IMR-90 (cell line): ENCODE measurements at regions not wholly inside any gene's neighbourhood (a gene's known extent, or its start where the extent isn't known, plus 50 kb on each side); places are given as distances from the start of the nearest gene placed in this dataset.

Source experiments
- ATAC-seq: fragments of 200-7000 bp; cut with Tn5 transposase; 2 replicates; pipeline ENCODE4 v1.9.1; 2020; ENCODE audit warnings: low read depth, mild to moderate bottlenecking, moderate library complexity
- BruUV-seq: library from RNA; stranded (reverse); fragments of 400-500 nt; replicated peaks from 2 replicates; lab custom pipeline; 2021; lab: Mats Ljungman, UMichigan
- CTCF ChIA-PET: fragments of 300-600 bp; formaldehyde crosslinking; extraction: SDS; loops from one replicate; lab custom pipeline; 2021; ENCODE audit warnings: antibody characterized with exemption; lab: Yijun Ruan, JAX
- POLR2A ChIA-PET: fragments of 300-600 bp; sonication (Branson Sonifier 250); formaldehyde crosslinking; loops from one replicate; lab custom pipeline; 2022; ENCODE audit warnings: antibody characterized with exemption; ENCODE audit not compliant: unreplicated experiment; lab: Charles Lee
- DNase-seq: peaks from one replicate; pipeline ENCODE4 v3.0.0; 2013
- H2AFZ ChIP-seq: replicated peaks from 2 replicates; pipeline ENCODE3; 2013; ENCODE audit warnings: low read length, mild to moderate bottlenecking; ENCODE audit not compliant: poor library complexity
- H2AK5ac ChIP-seq: 2 replicates; pipeline ENCODE4 v1.6.1; 2013; ENCODE audit warnings: low read depth, low read length, inconsistent platforms
- H2AK9ac ChIP-seq: replicated peaks from 2 replicates; pipeline ENCODE3; 2013; ENCODE audit warnings: mild to moderate bottlenecking, low read depth, low read length, moderate library complexity; ENCODE audit not compliant: poor library complexity
- H2BK120ac ChIP-seq: 2 replicates; pipeline ENCODE4 v1.6.1; 2013; ENCODE audit warnings: low read depth, low read length, inconsistent platforms
- H2BK15ac ChIP-seq: 3 replicates; pipeline ENCODE4 v1.6.1; 2013; ENCODE audit warnings: low read depth, low read length, inconsistent platforms
- H2BK20ac ChIP-seq: 2 replicates; pipeline ENCODE4 v1.6.1; 2013; ENCODE audit warnings: low read depth, mild to moderate bottlenecking, inconsistent platforms, low read length, moderate library complexity
- H2BK5ac ChIP-seq: 2 replicates; pipeline ENCODE4 v1.6.1; 2013; ENCODE audit warnings: mild to moderate bottlenecking, low read depth, low read length, inconsistent platforms; ENCODE audit not compliant: poor library complexity, severe bottlenecking
- H3K14ac ChIP-seq: replicated peaks from 2 replicates; pipeline ENCODE4 v1.6.1; 2013; ENCODE audit warnings: low read depth, low read length, inconsistent platforms
- H3K18ac ChIP-seq: 2 replicates; pipeline ENCODE4 v1.6.1; 2013; ENCODE audit warnings: low read depth, low read length, control low read depth
- H3K23ac ChIP-seq: 2 replicates; pipeline ENCODE4 v1.6.1; 2013; ENCODE audit warnings: low read depth, low read length, inconsistent platforms
- H3K27ac ChIP-seq: 2 replicates; pipeline ENCODE4 v1.5.1; 2013; ENCODE audit warnings: mild to moderate bottlenecking, control low read depth, low read length; ENCODE audit not compliant: insufficient read depth
- H3K27me3 ChIP-seq: 2 replicates; pipeline ENCODE4 v1.6.1; 2013; ENCODE audit warnings: low read length; ENCODE audit not compliant: control insufficient read depth, insufficient read depth
- H3K36me3 ChIP-seq: 2 replicates; pipeline ENCODE4 v1.6.1; 2013; ENCODE audit warnings: low read length, mixed read lengths; ENCODE audit not compliant: control insufficient read depth, insufficient read depth
- H3K4ac ChIP-seq: 2 replicates; pipeline ENCODE4 v1.6.1; 2013; ENCODE audit warnings: low read depth, low read length, inconsistent platforms
- H3K4me1 ChIP-seq: 2 replicates; pipeline ENCODE4 v1.6.1; 2013; ENCODE audit warnings: low read length, mixed read lengths; ENCODE audit not compliant: control insufficient read depth, insufficient read depth
- H3K4me2 ChIP-seq: 2 replicates; pipeline ENCODE4 v1.6.1; 2013; ENCODE audit warnings: low read depth, mild to moderate bottlenecking, control low read depth, low read length, moderate library complexity
- H3K4me3 ChIP-seq: 2 replicates; pipeline ENCODE4 v1.5.1; 2013; ENCODE audit warnings: low read depth, mild to moderate bottlenecking, control low read depth, low read length, moderate library complexity; ENCODE audit not compliant: insufficient read depth
- H3K56ac ChIP-seq: 2 replicates; pipeline ENCODE4 v1.6.1; 2013; ENCODE audit warnings: low read length, inconsistent platforms; ENCODE audit not compliant: insufficient read depth; ENCODE audit errors: extremely low read depth
- H3K79me1 ChIP-seq, 2 experiments: 2 replicates each; pipeline ENCODE4 v1.6.1; 2013; ENCODE audit warnings: low read length in 2 of 2, inconsistent platforms in 1 of 2, low read depth in 1 of 2
- H3K9ac ChIP-seq: 2 replicates; pipeline ENCODE4 v1.6.1; 2013; ENCODE audit warnings: low read depth, low read length, control low read depth
- H3K9me1 ChIP-seq: 2 replicates; pipeline ENCODE4 v1.6.1; 2013; ENCODE audit warnings: low read length, inconsistent platforms; ENCODE audit not compliant: insufficient read depth
- H3K9me3 ChIP-seq: 2 replicates; pipeline ENCODE4 v1.6.1; 2013; ENCODE audit warnings: low read length; ENCODE audit not compliant: control insufficient read depth, insufficient read depth
- H4K20me1 ChIP-seq: 2 replicates; pipeline ENCODE4 v1.6.1; 2013; ENCODE audit warnings: low read length, inconsistent platforms; ENCODE audit not compliant: insufficient read depth
- H4K5ac ChIP-seq: 2 replicates; pipeline ENCODE4 v1.6.1; 2013; ENCODE audit warnings: mild to moderate bottlenecking, low read depth, low read length, control low read depth
- H4K8ac ChIP-seq, 2 experiments: 2 replicates each; pipeline ENCODE4 v1.6.1; 2013; ENCODE audit warnings: low read depth in 2 of 2, low read length in 2 of 2, control low read depth in 1 of 2, inconsistent platforms in 1 of 2
- H4K91ac ChIP-seq: 2 replicates; pipeline ENCODE4 v1.6.1; 2013; ENCODE audit warnings: low read depth, low read length, inconsistent platforms; ENCODE audit not compliant: insufficient read depth
- CTCF ChIP-seq: conservative IDR thresholded peaks from 2 replicates; pipeline ENCODE4 v1.5.1; 2012; ENCODE audit warnings: mild to moderate bottlenecking, low read depth, low read length, improper control_type of control experiment
- MAZ ChIP-seq: IDR thresholded peaks from 2 replicates; pipeline ENCODE4 v1.6.1; 2012; ENCODE audit warnings: low read depth, mild to moderate bottlenecking, low read length, improper control_type of control experiment, moderate library complexity, borderline replicate concordance
- POLR2A ChIP-seq: IDR thresholded peaks from 2 replicates; pipeline ENCODE4 v1.6.1; 2012; ENCODE audit warnings: mild to moderate bottlenecking, low read depth, low read length
- WGBS, 2 experiments: methylation state at CpG; one replicate each; pipeline versions ENCODE4 v1.1.5 to v1.1.7; 2013; ENCODE audit warnings: missing lambda C conversion rate in 2 of 2; ENCODE audit not compliant: insufficient read length in 1 of 2; ENCODE audit errors: extremely low coverage in 2 of 2; 5-methylcytosine and 5-hydroxymethylcytosine counted together
- dilution Hi-C: fragments of 300-500 bp; cut with HindIII; formaldehyde crosslinking; loops from one replicate; pipeline ENCODE4 v1.14.3; 2018; ENCODE audit warnings: low sequenced_read_pairs; ENCODE audit not compliant: unreplicated experiment
- in situ Hi-C: fragments of 300-500 bp; cut with MboI; formaldehyde crosslinking; loops from 3 replicates; pipeline ENCODE4 v1.14.3; 2019; ENCODE audit warnings: low sequenced_read_pairs, inconsistent platforms, mixed read lengths
- intact Hi-C: fragments of 100-400 bp; cut with micrococcal nuclease; formaldehyde crosslinking; loops from 2 replicates; pipeline ENCODE4 v1.10.0; 2022

DNA sequence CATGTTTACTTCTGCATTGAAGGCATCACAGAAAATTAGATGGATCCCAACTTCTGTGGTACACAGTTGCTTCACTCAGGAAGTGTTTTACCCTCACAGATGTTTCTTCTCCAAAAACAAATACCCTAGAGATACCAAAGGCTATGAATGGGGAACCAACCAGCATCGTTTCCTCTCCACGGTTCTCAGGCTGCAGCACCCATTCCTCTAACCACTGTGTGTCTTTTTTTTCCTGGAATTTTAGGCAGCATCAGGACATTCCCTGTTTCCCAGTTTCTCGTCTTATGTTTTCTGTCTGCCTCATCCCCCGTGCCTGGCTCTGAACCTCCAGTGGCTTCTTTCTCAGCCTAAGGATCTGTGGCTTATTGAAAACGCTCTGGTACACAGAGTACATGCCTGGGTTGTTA, 72.0 kb upstream of the TBX5 start:
- no peaks in the 10 kb centered on the region; a peak in 1 of 4 replicates for H3K79me1 ChIP-seq
- no peak overlapping the region for H3K14ac ChIP-seq
- ATAC-seq (peak; percentile 13; the same call in 1 of the 2 replicates), DNase-seq (no peak)
- H3K4me1 ChIP-seq = no peaks in the 10 kb centered on the region; the same call in 1 of the 2 replicates
- no peaks in the 10 kb centered on the region for H3K36me3 ChIP-seq
- no peak overlapping the region for H2BK20ac ChIP-seq
- CTCF ChIA-PET = no interaction called here
- peak overlapping the region; percentile 23; the same call in 1 of the 2 replicates for H3K9ac ChIP-seq
- H3K18ac ChIP-seq = no peak overlapping the region; the same call in 1 of the 2 replicates
- H4K20me1 ChIP-seq = no peaks in the 10 kb centered on the region
- no peak overlapping the region for H3K4me3 ChIP-seq
- H2AK9ac ChIP-seq = no peak overlapping the region
- TF ChIP-seq POLR2A = no peak
- TF ChIP-seq CTCF = no peak
- no peak for TF ChIP-seq MAZ
- H2BK120ac ChIP-seq = no peak overlapping the region
- no peak overlapping the region; the same call in 1 of the 2 replicates for H3K4ac ChIP-seq
- no peak overlapping the region for H2AK5ac ChIP-seq
- no peak overlapping the region for H2BK5ac ChIP-seq
- POLR2A ChIA-PET = no interaction called here
- intact Hi-C loops = no loop called here
- H3K9me1 ChIP-seq = no peaks in the 10 kb centered on the region
- peak overlapping the region; percentile 45; the same call in 1 of the 2 replicates for H3K27ac ChIP-seq
- peak overlapping the region in 1 of 2 experiments; percentile 24; a peak in 2 of 4 replicates for H4K8ac ChIP-seq
- no peak overlapping the region for H4K91ac ChIP-seq
- BruUV-seq = no TSS peak
- 42% methylated on average over 2 of the region's 5 CpGs; no CpG with 5 or more reads in 1 of the 2 experiments for WGBS, 2 experiments
- H2BK15ac ChIP-seq = peak overlapping the region; percentile 23; the same call in 1 of the 3 replicates
- H4K5ac ChIP-seq = no peak overlapping the region
- dilution Hi-C loops = no loop called here
- no peaks in the 10 kb centered on the region for H3K9me3 ChIP-seq
- in situ Hi-C loops = loop anchor here (5.0 kb wide), 1 partner anchor 76 kb away; no protein-coding TSS in a partner anchor
- H3K4me2 ChIP-seq = peak overlapping the region; percentile 14; the same call in 1 of the 2 replicates
- H2AFZ ChIP-seq = peak overlapping the region; percentile 26
- peaks cover 27% of the 10 kb centered on the region for H3K27me3 ChIP-seq
- no peak overlapping the region for H3K23ac ChIP-seq
- no peak overlapping the region for H3K56ac ChIP-seq
